ENCODE measurements at regions not wholly inside any gene's neighbourhood (a gene's known extent, or its start where the extent isn't known, plus 50 kb on each side); places are given as distances from the start of the nearest gene placed in this dataset.

- no peak overlapping the region for H3K27ac ChIP-seq
- no peak for DNase-seq
- H3K27me3 ChIP-seq = no peaks in the 10 kb centered on the region
Observed at GRCh38 chr1:60762176-60762575, 320.2 kb upstream of the NFIA start.

GRCh38 chr1:60759291-60759690 is 323.1 kb upstream of the NFIA start:
- no peak for TF ChIP-seq CTCF (IDR thresholded peaks at IDR 0.05)
- intact Hi-C loops (cut with DNase I) = no loop called here
- H3K36me3 ChIP-seq = no peaks in the 10 kb centered on the region
- no peak overlapping the region for H3K4me3 ChIP-seq
- H3K9me3 ChIP-seq = no peaks in the 10 kb centered on the region
- no peaks in the 10 kb centered on the region for H3K27me3 ChIP-seq
- DNase-seq (no peak), ATAC-seq (no peak)
- H3K4me1 ChIP-seq = no peaks in the 10 kb centered on the region
- H3K27ac ChIP-seq = no peak overlapping the region

More at GRCh38 chr1:60762176-60762575, 320.2 kb upstream of the NFIA start:
- H3K36me3 ChIP-seq = no peaks in the 10 kb centered on the region
- intact Hi-C loops (cut with DNase I) = no loop called here
- H3K4me3 ChIP-seq = no peak overlapping the region
- no peaks in the 10 kb centered on the region for H3K9me3 ChIP-seq
- no peaks in the 10 kb centered on the region for H3K4me1 ChIP-seq
- no peak for ATAC-seq
- no peak for TF ChIP-seq CTCF (IDR thresholded peaks at IDR 0.05)

GRCh38 chr1:60757485-60757884 is 324.9 kb upstream of the NFIA start:
- ATAC-seq (no peak), DNase-seq (no peak)
- TF ChIP-seq CTCF (IDR thresholded peaks at IDR 0.05) = no peak
- H3K36me3 ChIP-seq = no peaks in the 10 kb centered on the region
- H3K27me3 ChIP-seq = no peaks in the 10 kb centered on the region
- H3K27ac ChIP-seq = no peak overlapping the region
- H3K4me3 ChIP-seq = no peak overlapping the region
- H3K4me1 ChIP-seq = no peaks in the 10 kb centered on the region
- intact Hi-C loops (cut with DNase I) = no loop called here
- H3K9me3 ChIP-seq = no peaks in the 10 kb centered on the region

GRCh38 chr1:60753036-60753900 is 329.1 kb upstream of the NFIA start:
- Histone ChIP-seq H3K4me3 (no peak overlapping the region), H3K4me1 (no peaks in the 10 kb centered on the region), H3K27me3 (no peaks in the 10 kb centered on the region), H3K27ac (no peak overlapping the region), H3K9me3 (no peaks in the 10 kb centered on the region), H3K36me3 (no peaks in the 10 kb centered on the region)
- DNase-seq = no peak
- ATAC-seq = no peak
- intact Hi-C loops (cut with DNase I) = no loop called here
- TF ChIP-seq CTCF (IDR thresholded peaks at IDR 0.05) = no peak

- no peaks in the 10 kb centered on the region for H3K9me3 ChIP-seq
- DNase-seq (no peak), ATAC-seq (no peak)
- TF ChIP-seq CTCF (IDR thresholded peaks at IDR 0.05) = no peak
- intact Hi-C loops (cut with DNase I) = no loop called here
- H3K4me1 ChIP-seq = no peaks in the 10 kb centered on the region
- H3K27me3 ChIP-seq = no peaks in the 10 kb centered on the region
- no peak overlapping the region for H3K27ac ChIP-seq
- no peak overlapping the region for H3K4me3 ChIP-seq
- H3K36me3 ChIP-seq = no peaks in the 10 kb centered on the region
Observed at GRCh38 chr1:60751306-60751705, 331.1 kb upstream of the NFIA start.

Data from left lung (tissue), 4 donors.